Left hindlimb (tissue), 1 donor: ENCODE measurements at regions not wholly inside any gene's neighbourhood (a gene's known extent, or its start where the extent isn't known, plus 50 kb on each side); places are given as distances from the start of the nearest gene placed in this dataset.
"Not testable (repeated sequence)": the region's sequence is repeated elsewhere in the genome, so short reads cannot be mapped to it uniquely, and the experiment has no call there.

Source experiments
- DNase-seq: peaks from one replicate; pipeline ENCODE4 v3.0.0-alpha.2; 2018

DNA sequence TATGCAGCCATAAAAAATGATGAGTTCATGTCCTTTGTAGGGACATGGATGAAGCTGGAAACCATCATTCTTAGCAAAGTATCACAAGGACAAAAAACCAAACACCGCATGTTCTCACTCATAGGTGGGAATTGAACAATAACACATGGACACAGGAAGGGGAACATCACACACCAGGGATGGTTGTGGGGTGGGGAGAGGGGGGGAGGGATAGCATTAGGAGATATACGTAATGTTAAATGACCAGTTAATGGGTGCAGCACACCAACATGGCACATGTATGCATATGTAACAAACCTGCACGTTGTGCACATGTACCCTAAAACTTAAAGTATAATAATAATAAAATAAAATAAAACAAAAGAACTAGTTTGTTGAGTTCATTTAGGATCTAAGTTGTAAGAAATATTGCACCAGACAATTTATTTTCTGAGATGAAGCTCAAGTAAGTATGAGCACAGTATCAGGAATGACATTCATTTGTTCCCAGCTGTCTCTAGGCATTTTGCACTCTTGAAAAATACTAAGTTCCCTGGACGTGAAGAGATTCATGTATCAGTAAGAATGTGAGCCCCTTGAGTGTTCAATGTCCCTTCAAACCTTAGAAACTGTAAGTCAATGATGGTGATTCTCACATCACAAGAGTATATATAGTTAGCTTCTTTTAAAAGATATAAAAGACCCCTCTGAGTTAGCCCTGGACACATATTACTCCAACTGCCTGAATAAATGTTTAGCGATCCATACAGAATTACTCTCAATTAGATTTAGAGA, 1519.3 kb upstream of the TPTE start:
- not testable (repeated sequence) for DNase-seq

DNA sequence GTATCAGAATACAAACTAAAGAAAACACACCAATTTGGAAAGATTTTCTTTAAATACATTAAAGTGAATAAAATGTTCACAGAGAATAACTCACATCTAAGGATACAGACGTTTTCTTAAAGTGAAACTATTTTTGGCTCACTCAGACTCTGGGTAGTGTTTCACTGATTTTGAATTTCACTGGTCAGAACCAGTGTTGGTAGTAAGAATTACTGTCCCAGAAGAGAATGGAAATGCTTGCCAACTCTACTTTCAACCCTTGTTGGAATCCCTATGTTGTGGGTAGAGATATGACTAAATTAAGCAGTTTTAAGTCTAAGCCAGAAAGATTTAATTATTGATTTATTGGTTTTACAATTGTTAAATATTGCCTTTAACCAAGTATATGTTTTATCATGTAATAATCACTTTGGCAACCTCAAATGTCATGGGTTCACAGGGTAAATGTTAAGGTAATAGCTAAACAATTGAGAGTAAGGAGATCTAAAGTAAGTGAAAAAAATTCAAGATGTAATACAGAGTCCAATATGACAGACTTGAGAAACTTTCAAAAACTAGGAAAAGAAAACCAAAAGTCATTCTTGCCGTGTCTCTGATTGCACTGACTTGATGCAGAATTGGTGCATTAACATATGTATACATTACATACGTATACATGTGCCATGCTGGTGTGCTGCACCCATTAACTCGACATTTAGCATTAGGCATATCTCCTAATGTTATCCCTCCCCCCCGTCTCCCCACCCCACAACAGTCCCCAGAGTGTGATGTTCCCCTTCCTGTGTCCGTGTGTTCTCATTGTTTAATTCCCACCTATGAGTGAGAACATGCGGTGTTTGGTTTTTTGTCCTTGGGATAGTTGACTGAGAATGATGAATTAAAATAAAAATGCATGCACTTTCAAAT, 1517.2 kb upstream of the TPTE start:
- not testable (repeated sequence) for DNase-seq

DNA sequence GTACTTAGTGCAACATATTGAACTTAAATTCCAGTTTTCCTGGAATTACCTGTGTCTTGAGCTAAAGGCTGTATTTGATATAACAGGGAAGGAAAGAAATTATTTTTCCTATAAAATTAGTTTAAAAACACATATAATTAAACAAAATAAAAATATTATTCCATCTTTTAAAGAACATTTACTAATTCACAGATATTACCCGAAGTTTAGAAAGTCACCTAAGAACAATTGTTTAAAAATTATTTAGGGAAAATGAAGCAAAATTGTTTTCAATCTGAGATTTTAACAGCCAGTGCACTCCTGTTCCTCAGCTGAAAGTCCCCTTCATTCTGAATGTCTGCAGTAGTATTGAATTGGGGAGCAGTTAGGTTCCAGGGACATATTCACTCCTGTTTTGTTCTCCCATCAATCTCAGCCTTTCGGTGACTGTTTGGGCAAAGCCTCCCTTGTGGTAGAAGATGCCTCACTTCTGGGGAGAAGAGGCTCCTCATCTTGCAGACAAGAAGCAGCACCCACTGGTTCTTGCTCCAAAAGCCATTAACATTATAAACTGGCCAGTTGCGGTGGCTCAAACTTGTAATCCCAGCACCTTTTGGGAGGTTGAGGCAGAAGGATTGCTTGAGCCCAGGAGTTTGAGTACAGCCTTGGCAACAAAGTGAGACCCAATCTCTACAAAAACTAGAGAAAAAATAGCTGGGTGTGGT, 1516.4 kb upstream of the TPTE start:
- not testable (repeated sequence) for DNase-seq

DNA sequence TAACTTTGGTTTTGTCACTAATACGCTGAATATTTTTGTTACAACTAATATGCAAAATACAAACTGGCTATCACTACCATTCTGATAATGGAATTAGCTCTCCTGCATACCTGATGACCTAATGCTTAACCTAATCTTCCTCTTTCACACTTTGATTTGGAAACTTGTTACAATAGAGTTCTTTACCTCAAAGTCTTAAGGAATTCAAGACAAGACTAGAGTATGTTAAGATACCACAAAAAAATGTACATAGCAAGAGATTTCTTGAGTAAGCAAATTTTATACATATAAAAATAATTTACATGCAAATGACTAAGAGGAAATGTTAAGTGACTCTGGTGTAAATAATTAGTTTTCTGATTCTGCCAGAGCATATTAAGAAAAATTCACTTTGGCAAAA, 1515.7 kb upstream of the TPTE start:
- not testable (repeated sequence) for DNase-seq

DNA sequence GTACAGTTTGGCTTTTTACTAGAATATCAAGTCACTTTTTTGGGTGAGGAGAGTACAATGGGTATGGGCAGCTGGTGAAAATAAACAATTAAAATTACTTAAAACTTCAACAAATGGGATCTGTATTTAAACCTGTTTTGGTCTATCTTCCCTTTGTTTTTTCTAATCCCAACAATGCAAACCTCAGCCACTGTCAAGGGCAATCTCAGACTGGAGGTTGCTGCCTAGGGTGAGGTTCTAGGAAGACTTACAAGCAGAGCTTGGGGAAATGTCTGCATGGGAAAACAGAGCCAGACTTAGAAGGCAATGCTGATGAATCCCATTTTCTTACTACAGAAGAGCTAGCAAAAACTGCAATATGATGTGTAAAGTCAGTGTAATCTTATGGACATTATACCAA, 1515.3 kb upstream of the TPTE start:
- not testable (repeated sequence) for DNase-seq

DNA sequence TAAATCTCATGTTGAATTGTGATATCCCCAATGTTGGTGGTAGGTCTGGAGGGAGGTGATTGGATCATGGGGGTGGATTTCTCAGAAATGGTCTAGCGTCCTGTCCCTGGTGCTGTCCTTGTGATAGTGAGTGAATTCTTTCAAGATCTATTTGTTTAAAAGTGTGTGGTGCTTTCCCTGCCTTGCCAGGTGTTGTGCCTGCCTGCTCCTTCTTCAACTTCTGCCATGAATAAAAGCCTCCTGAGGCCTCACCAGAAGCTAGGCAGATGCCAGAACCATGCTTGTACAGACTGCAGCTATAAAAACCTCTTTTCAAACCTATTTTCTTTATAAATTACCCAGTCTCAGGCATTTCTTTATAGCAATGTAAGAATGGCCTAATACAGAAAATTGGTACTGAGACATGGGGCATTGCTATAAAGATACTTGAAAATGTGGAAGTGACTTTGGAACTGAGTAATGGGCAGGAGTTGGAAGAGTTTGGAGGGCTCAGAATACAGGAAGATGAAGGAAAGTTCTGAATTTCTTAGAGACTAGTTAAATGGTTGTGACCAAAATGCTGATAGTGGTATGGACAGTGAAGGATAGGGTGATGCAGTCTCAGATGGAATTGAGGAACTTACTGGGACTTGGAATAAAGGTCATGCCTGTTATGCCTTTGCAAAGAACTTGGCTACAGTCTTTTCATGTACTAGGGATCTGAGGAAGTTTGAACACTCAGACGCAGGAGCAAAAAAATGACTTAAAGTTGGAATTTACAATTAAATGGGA, 1514.6 kb upstream of the TPTE start:
- DNase-seq: not testable (repeated sequence)

DNA sequence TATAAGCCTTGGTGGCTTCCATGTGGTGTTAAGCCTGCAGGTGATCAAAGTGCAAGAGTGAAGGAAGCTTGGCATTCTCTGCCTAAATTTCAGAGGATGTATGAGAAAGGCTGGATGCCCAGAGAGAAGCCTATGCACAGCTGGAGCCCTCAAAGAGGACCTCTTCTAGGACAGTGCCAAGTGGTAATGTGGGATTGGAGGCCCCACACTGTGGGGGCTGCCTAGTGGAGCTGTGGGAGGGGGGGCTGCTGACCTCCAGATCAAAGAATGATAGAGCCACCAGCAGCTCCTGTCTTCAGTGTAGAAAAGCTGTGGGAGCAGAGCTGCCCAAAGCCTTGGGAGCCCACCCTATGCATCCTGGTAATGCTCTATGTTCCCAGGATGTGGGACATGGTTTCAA, 1512.7 kb upstream of the TPTE start:
- DNase-seq: no peak

DNA sequence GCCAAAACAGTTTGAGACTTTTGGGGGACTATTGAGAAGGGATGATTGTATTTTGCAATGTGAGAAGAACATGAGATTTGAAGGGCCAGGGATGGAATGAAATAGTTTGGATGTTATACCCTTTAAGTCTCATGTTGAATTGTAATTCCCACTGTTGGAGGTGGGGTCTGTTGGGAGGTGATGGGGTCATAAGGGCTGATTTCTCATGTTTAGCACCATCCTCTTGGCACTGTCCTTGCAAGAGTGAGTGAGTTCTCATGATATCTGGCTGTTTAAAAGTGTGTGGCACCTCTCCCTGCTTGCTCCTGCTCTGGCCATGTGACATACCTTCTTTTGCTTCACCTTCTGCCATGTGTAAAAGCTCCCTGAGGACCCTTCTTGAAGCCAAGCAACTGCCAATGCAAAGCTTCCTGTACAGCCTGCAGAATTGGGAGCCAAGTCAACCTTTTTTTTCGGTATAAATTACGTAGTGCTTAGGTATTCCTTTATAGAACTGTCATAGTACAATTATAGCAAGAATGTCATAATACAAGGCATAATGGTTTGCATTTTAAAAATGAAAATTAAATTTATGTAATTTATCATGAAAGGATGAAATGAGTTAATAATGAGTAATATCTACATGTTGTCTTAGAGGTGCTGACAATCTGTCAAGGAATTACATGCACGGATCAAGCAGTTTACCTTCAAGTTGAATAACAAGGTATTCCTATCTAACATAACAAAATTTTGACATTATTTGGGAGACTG, 1511.9 kb upstream of the TPTE start:
- DNase-seq: not testable (repeated sequence)

DNA sequence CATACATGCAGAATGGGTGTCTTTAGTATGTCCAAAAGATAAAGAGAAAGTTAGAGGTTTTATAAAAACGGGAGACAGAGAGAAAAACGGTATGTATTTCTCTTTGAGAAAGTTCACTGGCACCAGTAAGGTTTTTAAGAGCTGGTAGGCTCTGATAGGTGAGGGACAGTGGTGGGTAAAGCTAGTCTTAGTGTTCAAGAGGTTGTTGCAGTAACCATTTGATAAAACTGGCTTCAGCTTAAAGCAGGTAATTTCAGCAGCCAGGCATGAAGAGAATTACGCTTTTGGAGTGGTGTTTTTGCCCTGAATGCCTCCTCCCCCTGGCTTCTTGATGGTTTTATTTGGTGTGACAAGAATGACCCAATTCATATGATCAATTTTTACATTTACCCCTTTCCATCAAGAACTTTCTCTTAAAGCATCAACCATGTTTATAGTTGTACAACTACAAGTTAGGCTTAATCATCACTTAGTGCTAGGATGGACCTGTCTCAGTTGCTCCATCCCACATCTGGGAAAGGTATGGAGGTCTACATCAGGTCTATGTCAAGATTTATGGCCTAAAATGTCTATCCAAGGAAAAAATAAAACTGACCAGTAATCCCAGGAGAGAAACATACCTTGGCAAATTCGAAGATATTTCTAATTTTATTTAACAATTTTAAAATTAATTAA, 1511.1 kb upstream of the TPTE start:
- DNase-seq: not testable (repeated sequence)

DNA sequence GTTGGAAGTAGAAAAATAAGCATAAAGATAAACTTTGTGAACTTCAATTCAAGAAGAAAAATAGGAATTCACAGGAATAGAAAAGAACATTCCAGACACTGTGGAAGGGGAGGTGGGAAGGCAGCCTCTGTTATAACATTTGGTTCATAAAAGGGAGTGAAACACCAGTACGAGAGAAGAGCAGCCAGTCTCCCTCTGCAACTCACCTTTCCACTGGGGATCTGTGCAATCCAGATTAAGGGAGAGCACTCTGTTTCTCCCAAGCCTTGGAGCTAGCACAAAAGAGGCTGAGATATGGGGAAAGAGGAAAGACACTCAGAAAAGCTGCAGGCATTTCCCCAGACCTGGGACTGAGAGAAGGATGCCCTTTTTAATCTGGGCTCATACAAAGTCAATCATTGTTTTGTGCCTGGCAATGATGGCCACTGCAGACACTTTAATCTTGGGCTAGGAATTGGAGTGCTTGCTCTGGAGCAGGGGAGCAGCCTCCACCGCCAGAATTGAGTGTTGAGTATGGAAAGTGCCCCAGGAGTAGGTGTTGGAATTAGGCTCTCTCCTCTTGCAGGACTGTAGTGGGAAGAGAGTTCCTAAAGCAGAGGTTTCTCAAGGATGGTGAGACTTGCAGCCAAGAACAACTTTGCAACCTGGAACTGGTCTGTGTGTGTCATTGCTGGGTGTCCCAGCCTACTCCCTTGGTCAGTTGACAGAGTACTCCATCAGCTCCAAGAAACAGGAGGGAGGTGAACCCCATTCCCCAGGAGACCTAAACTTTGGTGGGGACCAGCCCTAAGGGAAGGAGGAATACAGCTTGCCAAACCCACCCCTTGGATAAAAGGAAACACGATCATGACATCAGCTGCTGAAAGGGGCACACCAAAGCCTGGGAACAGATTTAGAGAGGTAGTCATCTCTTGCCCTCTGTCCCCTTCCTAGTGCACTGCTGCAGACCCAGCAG, 1510.2 kb upstream of the TPTE start:
- not testable (repeated sequence) for DNase-seq

DNA sequence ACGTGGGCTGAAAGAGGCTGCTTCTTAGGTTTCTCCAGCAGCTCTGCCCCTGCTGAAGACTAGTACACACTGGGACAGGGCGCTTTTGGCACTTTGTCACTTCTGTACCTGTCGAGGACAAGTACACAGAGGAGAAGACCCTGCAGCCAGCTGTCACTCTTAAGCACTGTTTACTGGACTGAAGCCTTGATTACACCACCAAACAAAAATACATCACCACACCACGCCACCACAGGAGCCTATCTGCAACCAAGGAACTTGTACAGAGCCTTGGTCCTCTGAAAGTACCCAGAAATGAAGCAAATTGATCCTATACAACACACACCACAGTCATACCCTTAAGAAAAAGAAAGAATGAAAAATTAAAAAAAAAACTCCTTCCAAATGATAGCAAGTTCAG, 1509.5 kb upstream of the TPTE start:
- not testable (repeated sequence) for DNase-seq

DNA sequence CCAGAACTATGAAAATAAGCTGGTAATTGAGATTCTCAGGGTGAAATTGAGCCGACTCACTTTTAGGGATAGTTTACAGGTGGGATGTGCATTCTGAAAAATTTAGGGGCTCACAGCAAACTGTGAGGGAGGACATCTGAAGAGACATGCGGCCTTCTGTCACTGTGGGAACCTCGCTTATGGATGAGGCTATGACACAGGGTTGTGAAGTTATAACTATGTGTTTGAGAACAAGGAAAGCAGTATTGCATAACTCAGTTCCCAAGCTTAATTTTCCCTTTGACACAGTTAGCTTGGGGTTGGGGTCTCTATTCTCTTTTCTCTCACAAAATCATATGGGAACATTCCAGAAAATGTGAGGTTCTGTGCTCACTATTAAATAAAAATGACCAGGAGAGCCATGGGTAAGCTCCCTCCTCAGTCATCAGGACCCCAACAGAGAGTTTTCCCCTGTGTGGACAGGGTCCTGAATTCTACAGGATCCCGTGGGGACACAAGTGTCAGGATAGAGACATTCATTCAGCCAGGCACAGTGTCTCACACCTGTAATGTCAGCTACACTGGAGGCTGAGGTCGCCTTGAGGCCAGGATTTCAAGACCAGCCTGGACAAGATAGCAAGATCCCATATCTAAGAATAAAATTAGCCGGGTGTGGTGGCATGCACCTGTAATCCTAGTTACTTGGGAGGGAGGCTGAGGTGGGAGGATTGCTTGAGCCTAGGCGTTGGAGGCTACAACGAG, 1507.7 kb upstream of the TPTE start:
- not testable (repeated sequence) for DNase-seq

DNA sequence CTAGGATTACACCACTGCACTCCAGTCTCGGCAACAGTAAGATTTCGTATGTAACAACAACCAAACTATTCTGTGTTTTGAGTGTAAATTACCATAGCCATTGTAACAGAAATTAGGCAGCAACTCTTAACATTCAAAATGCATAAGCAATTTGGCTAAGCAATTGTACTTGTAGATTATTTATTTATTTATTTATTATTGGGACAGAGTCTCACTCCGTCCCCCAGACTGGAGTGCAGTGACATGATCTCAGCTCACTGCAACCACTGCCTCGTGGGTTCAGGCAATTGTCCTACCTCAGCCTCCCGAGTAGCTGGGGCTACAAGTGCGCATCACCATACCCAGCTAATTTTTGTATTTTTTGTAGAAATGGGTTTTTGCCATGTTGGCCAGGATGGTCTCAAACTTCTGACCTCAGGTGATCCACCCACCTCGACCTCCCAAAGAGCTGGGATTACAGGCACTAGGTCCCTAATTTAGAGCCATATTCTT, 1507.1 kb upstream of the TPTE start:
- not testable (repeated sequence) for DNase-seq

DNA sequence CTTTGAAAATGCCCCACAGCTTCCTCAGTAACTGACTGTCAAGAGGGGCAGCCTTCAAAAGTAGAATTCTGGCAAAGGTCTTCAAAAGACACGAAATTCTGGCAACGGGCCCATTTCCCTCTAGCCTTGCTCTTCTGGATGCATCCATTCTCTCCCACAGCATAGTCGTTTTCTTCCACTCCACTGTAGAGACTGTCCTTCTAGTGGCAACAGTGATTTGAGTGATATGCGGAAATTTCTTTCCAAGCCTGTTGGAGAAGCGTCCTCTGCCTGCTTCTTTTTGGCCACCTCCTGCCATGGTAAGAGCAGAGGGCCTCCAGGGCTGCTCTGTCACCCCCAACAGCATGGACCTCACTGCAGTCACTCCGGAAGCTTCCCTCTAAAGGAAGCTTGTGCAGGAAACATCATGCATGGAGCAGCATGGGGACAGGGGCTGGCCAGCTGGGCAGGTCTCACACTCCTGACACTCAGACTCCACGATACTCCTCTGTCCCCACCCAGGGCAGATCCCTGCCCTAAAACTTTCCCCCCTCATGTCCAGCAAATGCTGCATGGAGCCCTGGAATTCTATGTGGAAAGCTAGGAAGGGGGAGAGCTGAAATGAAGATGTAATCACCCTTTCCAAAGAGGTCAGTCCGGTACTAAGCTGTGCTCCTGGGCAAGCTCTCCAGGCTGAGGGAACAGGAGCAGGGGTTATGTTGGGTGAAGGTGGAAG, 1505.7 kb upstream of the TPTE start:
- not testable (repeated sequence) for DNase-seq

DNA sequence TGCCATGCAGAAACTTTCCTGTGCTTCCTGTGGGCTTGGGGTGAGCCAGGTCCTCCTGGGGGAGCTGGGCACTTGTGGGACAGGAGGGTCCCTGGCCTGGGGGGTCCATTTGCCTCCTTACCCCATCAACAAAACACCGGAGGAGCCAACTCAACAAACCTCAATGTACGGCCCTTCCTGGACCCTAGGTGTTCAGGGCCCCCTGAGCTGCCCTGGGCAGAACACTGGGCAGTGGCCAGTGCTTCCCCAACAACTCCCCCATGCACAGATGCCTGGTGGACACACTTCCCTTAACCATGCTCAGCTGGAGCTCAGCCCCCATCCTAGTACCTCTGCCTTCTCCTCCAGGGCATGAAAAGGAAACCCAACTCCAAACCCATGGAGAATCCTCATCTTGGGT, 1504.2 kb upstream of the TPTE start:
- not testable (repeated sequence) for DNase-seq

DNA sequence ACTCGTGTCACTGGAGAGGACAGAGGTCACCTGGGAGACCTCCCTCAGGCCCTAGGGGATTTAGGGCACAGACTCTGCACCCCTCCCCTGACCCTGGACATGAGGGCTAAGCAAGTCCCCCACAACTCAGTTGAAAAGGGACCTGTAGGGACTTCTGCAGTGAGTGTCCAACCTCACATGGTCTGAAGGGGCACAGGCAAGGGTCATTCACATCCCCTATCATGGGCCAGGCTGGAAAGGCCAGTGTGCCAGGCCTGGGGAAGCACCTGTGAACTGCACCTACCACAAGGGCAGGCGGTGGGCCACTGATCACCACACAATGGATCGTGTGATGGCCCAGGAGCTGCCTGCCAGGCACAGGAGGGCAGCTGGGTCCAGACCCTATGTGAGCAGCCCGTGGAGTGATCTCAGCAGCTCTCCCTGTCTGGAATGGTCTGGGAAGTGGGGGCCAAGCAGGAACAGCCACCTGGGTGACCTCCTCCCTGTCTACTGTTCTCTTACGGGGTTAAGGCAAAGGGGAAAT, 1502.6 kb upstream of the TPTE start:
- DNase-seq: not testable (repeated sequence)

DNA sequence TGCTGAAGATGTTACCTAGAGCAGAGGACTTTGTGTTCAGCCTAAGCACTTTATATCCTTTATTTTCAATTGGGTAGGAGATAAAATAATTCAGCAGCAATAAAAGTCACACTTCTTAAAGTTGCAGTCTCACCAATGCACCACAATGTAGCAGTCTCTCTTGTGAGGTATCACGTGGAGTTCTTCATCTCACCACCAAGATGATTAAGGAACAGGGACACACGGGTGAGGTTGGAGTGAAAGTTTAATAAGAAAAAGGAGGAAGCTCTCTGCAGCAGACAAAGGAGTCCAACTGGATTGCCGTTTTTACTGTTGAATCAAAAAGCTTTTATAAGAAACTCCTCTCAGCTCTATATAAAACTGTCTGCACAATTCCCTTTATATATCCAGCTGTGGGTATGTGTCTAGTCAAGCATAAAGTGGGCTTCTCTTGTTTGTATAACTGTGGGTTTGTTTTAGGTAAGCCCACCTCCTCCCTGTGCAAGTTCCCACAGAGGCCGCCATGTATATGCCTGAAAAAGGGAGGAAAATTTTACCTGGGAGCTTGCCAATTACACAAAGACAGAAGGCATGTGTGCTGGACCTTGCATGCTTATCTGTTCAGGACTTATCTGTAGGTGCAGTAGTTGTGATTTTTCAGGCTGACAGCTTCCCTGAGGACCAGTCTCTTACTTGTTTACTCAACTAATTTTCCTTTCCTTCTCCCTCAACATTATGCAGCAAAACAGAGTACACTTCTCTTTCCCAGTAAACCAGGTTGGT, 1497.2 kb upstream of the TPTE start:
- DNase-seq: not testable (repeated sequence)
